ENCODE measurements at regions not wholly inside any gene's neighbourhood (a gene's known extent, or its start where the extent isn't known, plus 50 kb on each side); places are given as distances from the start of the nearest gene placed in this dataset.

DNA sequence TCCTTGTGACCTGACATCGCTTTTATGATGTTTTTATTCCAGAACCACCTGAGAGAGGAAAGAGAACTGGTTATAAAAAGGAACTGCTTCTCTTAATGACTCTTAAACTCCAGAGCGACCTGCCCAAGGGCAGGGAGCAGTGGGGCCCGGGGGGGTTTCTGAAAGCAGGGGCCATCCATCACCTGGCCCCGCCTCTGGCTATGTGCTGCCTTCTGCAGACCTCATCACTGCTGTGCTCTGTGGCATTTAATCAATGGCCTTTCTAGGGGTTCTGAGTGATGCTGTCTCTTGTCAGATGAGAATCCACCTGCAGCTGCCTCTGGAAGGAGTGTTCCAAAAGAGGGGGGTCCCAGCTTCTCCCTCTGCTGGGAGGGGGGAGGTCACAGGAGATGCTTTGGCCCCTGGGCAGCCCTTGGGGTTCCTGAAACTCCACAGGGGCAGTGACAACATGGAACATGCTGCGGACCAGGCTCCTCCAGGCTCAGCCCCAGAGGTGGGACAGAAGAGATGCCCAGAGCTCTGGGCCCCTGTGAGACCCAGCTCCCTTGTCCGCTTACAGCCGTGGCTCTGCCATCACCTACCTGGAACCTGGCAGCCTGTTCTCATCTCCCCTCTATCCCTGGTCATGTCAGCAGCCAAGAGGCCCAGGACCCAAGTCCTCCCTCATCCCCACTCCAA lies 177.1 kb upstream of the SULF2 start:
- no peak for DNase-seq (ENCODE audit: low read depth)

DNA sequence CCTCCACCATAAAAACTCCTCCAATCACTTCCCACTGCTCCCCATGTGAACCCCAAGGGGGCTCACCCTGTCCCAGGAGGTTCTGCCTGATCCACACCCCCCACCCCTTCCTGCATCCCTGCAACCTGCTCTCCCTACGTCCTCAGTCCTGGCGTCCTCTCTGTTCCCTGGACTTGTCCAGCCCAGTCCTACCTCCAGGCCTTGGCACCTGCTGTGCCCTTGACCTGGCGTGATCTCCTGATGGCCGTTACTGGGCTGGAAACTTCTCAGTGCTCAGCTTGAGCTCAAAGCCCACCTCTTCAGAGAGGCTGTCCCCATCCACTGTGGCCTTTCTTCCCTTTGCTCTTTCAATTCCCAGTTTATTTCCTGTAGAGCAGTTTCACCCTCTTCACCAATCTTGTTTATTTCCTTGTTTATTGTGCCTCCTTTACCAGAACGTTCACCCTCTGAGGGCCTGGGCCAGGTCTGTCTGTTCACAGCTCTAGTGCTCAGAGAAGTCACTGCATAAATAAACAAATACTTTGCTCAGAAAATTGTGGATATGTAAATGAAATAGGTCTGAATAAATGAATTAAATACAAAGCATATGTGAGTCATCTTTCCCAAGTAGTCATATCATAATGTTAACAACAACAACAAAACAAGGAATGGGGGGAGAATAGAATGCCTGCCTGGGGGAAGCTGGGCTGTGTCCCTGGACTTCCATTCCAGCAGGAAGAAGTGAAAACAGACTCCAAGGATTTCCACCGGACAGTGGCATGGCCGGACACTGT lies 175.7 kb upstream of the SULF2 start:
- DNase-seq (ENCODE audit: low read depth): no peak

DNA sequence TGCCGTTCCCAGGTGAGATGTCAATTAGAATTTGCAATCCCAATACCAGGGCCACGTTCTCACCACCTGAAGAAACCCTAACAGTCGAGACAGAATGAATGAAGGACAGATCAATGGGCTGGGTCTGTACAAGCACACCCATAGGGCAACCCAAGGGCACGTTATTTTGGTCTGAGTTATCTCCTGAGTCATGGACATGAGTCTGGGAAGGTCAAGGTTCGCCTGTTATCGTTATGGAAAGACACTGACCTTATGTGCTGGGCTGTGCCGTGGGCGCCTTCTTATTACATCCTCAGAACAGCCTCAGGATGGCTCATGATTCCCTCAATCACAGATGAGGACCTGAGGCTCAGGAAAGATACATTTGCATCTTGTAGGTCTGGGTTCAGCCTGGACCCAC lies 175.0 kb upstream of the SULF2 start:
- DNase-seq (ENCODE audit: low read depth): no peak

DNA sequence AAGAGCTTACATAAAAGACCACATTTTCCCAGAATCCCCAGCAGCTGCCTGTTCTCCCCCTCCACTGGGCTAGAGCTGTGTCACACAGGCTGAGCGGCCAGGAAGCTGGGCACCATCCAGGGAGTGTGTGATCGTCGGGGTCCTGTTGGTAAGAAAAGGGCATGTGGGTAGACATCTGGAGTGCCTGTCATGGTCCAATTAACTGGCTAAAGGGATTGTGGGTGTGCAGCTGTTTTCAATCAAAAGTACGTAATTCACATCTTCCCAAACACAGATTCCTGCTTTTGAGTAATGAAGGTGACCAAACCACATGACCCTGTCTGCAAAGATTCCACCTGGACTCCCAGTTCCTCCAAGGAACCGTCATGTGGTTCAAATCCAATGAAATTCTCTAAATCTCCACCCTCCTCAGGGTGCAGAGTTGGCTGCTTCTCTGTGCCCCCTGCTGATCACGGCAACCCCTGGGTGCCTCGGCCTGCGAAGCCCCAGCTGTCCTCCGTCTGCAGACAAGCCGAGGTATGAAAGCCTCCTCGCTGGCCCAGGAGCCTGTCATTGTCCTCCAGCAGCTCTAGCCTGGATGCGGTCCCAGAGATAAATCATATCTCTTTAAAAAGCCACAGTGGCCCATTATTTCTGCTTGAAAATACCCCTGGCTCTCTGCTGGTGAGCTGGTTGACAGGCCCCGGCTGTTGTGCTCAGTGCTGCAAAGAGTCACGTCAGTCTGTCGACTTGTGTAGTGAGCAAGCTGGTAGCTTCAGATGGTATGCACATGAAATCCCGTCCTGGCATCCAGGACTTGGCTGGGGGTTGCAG lies 172.9 kb upstream of the SULF2 start:
- DNase-seq (ENCODE audit: low read depth): peak; percentile 22

DNA sequence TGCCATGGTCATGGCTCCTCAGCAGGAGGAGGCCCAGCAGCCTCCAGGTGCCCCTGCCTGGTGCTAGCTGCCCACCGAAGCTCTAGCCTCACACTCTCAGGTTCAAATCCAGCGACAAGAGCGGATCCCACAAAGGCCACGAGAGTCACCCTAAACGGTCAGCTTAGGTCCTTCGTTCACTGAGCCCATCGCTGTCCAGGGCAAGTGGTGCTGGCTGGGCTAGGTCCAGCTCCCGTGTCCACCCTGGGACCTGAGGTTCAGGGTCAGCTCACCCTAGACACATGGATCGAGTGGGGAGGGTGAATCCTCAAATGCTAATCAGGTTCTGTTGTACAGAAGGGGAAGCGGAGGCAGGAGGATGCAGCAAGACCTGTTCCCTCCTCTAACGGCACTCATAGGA lies 171.9 kb upstream of the SULF2 start:
- DNase-seq (ENCODE audit: low read depth): no peak

DNA sequence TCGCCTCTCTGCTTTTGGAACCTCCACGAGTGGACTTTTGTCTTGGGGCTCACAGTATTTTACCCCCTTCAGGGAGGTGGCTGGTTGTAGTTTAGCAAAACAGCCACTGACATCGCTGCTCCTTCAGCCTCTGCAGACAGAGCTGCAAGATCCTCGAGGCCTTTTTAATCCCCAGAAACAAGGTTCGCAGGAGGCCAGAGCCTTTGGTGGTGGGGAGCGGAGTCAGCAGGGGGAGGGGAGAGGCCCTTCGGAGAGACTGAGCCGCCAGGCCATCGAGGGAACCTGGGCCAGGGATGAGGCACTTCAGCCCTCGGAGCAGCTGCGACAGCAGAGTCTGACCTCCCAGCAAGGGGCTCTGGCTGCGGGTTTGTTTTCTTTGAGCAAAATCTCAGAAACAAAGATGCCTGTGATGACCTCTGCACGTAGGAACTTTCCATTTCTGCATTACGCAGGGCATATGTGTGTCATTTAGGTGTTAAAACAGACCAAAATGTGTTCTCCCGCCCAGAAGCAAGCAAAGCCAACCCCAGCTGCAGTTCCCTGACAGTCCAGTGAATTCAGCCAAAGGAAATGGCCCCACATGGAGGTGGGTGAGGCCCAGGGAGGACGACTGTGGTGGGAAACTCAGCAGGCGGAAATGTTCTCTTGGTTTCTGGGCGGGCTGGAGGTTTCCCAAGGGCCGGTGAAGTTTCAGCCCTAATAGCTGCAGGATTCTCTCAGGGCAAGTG lies 171.2 kb upstream of the SULF2 start:
- no peak for DNase-seq (ENCODE audit: low read depth)

DNA sequence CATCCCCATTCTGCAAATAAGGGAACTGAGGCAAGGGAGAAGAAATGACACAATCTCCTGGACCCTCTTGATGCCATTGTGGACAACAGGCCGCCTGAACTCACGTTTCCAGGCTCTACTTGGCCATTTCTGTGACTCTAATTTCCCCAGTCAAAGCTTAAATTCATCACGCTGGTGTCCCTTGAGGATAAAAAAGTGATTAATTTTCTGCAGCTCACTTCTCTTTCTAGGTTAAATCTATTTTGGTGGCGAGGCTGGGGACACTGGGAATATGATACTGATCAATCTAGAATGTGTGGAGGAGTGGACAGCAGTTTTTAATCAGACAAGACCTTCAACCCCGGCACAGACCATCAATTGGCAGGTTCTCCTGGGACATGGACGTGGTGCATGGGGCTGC lies 168.2 kb upstream of the SULF2 start:
- no peak for DNase-seq (ENCODE audit: low read depth)

DNA sequence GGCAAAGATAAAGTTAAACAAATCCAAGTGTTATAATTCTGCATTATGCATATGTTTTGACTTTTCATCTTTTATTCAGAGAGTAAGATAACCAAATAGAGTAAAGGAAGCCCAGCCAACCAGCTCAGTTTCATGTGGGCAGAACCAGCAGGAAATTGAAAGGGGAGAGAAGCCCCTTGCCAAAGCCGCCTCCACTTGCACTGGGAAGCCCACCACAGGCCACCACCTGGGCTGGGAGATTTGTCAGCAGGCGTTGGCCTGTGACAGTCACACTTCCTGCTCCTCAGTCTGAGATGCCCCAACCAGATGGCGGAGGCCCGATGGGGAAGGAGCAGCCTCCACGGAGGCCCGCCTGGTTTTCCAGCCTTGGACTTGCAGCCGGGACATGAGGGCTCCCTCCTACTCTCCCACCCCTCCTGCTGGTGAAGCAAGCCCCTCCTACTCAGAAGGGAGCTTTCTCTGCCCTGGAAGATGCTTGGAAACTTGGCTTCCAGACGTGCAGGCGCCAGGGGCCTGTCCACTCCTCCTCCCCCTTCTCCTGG lies 166.8 kb upstream of the SULF2 start:
- no peak for DNase-seq (ENCODE audit: low read depth)

DNA sequence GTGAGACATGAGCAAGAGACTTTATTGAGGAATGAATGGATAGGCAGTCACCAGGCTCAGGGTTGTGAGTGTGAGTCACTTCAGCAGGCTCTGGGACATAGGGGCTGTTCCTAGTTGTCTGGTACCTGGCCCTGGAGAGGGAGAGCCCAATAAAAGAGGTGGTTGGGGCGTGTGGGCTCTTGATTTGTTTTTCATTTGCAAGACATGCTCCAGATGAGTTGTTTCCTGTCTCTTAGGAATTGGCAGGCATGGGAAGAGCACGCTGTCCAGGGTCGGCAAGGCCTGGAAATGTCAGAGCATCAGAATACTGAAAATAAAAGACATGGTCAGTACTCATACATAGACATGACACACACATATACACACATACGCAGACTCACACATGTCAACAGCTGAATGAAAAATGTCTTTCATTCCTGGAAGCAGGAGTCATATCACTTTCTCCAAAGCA lies 166.3 kb upstream of the SULF2 start:
- DNase-seq (ENCODE audit: low read depth): no peak

DNA sequence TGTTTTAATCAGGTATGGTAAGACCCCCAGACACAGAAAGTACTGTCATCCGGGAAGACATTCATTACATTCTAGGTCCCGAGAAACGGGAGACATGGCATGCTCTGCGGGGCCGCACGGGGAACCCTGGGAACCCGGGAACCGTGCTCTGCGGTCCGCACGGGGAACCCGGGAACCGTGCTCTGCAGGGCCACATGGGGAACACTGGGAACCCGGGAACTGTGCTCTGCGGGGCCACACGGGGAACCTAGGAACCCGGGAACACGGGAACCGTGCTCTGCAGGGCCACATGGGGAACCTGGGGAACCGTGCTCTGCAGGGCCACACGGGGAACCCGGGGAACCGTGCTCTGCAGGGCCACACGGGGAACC lies 165.6 kb upstream of the SULF2 start:
- DNase-seq (ENCODE audit: low read depth): no peak

DNA sequence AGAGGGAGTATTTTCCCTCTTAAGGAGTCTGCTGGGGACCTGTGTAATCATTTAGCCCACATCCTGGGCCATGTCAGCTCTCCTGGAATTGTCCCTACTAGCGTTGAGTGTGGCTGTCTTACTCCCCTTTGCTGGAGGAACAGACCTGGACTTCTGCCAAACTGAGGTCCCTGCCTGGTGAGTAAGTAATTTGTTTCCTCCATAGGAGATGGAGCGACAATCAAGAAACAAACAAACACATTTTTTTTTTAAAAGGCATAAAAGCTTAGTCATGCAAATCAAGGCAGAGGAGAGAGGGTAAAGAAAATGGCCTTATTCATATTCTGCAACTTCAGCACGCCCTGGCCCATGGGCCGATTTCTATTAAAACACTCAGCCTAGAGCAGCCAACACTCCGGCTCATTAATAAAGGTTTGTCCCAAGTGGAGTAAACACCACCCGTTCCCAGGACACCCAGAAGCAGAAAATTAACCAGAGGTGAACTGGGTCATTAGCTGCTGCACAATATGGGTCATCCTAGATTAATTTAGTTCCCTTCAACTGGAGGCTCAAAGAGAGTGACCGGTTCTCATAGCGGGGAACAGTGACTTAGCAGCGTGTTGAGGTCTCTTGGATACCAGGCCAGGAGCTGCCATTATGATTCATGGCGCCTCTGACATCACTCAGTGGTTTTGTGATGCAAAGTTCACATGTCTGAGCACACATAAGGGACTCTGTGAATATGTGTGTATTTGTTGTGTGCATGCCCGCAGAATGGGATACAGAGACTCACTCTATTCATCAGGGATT lies 165.0 kb upstream of the SULF2 start:
- no peak for DNase-seq (ENCODE audit: low read depth)

DNA sequence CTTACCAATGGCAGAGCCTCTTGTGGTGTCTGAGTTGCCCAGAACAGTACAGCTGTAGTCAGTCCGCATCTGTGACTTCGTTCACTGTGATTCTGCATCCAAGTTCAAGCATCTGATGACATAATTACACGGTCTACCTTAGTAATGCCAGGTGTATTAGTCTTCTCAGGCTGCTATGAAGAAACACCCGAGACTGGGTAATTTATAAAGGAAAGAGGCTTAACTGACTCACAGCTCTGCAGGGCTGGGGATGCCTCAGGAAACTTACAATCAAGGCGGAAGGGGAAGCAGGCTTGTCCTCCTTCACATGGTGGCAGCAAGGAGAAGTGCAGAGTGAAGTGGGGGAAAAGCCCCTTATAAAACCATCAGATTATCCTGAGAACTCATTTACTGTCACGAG lies 163.9 kb upstream of the SULF2 start:
- no peak for DNase-seq (ENCODE audit: low read depth)

DNA sequence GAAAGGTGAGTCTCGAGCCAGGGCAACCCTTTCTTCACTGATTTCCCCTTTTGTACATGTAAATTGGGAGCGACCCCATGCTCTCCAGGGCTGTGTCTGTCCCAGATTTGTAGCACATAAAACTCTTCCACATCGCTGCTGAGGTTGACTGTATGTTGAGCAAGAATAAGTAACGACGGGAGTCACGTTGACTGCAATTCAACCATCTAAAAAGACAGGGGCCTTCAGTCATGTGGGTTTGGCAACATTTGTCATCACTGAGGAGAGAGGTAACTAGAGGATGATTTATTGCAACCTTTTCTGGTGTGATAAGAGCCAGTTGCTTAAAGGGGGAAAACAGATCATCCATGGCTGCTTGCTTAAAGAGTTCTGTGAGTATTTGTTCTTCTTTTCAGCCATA lies 159.4 kb upstream of the SULF2 start:
- no peak for DNase-seq (ENCODE audit: low read depth)

DNA sequence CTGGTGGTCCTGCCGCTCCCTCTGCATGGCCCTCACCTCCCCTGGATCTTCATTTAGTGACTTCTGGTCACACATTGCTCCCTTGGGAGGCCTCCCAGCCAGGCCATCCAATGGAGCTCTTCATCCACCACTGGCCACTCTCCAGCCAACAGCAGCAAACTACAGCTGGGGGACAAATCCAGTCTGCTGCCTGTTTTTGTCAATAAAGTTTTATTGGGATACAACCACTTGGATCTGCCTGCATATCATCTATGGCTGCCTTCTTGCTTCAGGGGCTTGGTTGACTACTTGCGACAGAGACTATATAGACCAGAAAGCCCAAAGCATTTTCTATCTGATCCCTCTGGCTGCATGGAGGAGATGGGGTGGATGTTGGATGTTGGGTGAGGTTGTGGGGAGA lies 156.6 kb upstream of the SULF2 start:
- no peak for DNase-seq (ENCODE audit: low read depth)

DNA sequence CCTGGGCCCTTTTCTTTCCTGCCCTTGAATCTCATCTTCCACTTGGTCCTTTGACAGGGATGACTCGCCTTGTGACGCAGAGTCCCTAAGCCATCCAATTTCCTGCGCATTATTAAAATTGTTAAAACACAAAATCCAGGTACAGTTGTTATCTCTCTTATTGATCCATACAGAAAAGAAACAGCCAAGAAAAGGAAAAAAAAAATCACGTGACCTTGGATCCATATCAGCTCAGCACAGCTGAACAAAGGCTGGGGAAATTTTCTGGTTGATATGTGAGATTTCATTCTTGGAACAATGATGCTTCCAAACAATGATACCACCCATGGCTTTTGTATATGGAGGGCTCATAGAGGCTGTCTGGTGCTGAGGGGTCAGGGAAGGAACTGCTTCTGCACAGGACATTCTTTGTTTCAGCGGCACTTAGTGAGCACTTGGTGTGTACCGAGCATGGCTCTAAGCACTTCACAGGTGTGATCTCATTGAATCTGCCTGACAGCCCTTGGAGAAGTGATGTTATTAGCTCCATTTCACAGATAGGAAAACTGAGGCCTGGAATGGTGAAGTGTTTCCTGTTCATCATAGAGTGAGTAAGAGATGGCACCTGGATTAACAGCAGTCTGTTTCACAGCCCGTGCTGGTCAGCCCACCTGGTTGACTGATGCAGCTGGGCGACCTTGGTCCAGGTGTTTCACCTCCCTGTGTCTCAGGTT lies 155.0 kb upstream of the SULF2 start:
- no peak for DNase-seq (ENCODE audit: low read depth)

DNA sequence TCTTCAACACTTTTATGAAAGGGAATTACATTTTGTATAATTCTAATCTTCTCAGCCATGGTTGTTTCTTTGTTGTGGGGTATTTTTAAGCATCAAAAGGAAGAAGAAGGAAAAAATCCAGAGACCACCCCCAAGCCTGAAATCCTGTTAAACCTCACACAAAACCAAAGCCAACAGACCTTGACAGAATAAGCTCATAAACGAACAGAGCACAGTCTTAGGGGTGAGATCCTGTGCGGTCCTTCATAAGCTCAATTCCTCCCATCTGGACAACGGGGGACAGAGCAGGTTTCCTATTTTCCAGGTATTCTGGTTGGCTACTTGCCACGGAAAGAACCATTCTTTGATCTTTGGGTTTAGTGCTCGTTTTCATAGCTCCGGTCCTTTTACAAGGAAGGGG lies 151.3 kb upstream of the SULF2 start:
- DNase-seq (ENCODE audit: low read depth): no peak

DNA sequence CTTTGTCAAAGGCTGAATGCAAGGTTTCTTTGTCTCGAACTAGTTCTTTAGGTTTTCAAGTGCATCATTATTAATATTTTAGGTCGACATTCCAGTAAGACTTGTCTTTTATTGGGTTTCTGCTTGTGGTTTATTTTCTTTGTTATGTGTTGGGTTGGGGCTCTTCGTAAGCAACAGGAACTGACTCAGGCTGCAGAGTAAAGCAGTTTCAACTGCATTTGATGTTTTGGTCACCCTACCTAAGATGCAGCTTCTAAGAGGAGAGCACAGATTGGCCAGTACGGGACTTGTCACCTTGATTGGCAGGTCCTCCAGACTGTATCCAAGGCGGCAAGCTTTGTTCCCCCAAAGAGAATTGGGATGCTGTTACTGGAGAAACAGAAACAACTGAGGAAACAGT lies 149.5 kb upstream of the SULF2 start:
- DNase-seq (ENCODE audit: low read depth): no peak

DNA sequence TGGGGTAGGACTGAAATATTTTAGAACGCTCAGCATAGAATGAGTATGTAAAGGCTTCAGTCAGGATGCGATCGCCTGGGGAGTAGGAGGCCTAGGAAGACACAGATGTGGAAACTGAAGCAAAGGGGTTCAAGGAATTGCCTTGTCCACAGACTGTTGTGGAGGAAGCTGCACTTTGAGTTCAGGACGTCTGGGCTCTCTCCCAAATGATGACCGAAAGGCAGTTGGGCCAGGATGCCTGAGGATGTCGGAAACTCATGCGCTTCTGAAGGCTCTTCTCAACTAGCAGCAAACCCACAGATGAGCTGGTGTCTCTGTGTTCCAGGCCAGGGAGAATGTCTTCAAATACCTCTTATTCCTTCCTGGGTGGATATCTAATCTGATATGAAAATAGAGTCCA lies 146.2 kb upstream of the SULF2 start:
- DNase-seq (ENCODE audit: low read depth): no peak

DNA sequence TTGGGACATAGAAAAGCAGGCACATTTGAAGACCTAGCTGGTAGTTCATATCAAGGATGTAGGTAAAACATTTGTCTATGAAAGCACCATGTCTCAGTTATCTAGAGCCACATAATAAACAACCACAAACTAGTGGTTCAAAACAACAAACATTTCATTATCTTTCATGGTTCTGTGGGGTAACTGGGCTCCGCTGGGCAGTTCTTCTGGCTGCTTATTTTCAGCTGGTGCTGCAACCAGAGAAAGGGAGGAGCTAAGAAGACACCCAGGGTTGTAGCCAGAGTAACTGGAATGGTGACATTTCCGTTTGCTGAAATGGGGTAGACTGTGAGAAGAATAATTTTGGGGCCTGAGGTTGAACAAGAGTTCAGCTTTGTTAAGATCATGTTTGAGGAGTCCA lies 145.7 kb upstream of the SULF2 start:
- no peak for DNase-seq (ENCODE audit: low read depth)

DNA sequence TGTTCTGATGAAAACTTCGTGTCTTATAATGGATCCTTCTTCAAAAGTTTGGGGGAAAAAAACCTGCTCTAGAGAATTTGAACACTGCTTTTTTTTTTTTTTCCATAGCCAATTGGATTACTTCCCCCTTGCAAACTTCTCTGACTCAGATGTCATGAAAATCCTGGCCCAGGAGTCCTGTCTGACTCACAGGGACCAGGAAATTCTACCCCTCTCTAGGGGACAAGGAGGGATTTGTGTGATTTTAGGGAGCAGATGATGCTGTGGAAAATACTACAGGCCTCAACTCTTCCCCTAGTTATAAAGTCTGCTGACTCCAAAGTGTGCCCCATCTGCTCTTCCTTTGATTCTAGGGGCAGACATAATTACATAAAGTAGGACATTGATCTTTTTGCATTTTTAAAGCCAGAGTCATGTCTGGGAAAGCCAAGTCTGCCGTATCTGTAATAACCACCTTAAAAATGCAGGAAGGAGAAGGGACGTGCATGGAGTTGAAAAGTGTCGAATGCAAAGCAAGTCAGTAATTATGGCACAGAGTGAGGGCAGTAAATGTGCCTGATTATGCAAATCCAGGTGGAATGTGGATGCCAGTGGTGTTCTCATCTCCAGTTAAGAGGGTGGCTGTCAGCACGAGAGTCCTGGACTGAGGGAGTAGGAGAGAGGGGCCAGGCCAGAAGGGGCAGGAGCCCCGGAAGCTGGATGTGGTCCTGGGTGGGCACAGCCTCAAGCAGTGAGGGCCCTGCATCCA lies 144.3 kb upstream of the SULF2 start:
- peak; percentile 66 for DNase-seq (ENCODE audit: low read depth)
